Heart left ventricle (tissue), 16 donors: ENCODE measurements at regions not wholly inside any gene's neighbourhood (a gene's known extent, or its start where the extent isn't known, plus 50 kb on each side); places are given as distances from the start of the nearest gene placed in this dataset.

Experiments
- ATAC-seq, 4 donors: fragments of 200-7000 bp; cut with Tn5 transposase; one replicate each; pipeline ENCODE4 v1.9.1; 2020 to 2022; ENCODE audit warnings: moderate library complexity in 4 of 4, mild to moderate bottlenecking in 3 of 4, moderate number of reproducible peaks in 1 of 4
- DNase-seq, 5 donors: peaks; one replicate each; pipeline ENCODE4 v3.0.0-alpha.2; 2020
- H3K27ac ChIP-seq, 12 donors: fragments of 200-600 bp; sonication (generic) in 4 of 12; one replicate each; pipeline versions ENCODE4 v1.5.0 to v1.8.0; 2016 to 2022; ENCODE audit warnings: mild to moderate bottlenecking in 2 of 12
- H3K27me3 ChIP-seq, 9 donors: fragments of 200-600 bp; sonication (generic) in 2 of 9; one replicate each; pipeline versions ENCODE4 v1.5.1 to v1.8.0; 2016 to 2022; ENCODE audit warnings: mild to moderate bottlenecking in 3 of 9
- H3K36me3 ChIP-seq, 9 donors: fragments of 200-600 bp; sonication (generic) in 2 of 9; one replicate each; pipeline versions ENCODE4 v1.5.0 to v1.8.0; 2018 to 2022; ENCODE audit warnings: mild to moderate bottlenecking in 2 of 9
- H3K4me1 ChIP-seq, 12 donors: fragments of 200-600 bp; sonication (generic) in 4 of 12; one replicate each; pipeline versions ENCODE4 v1.5.0 to v1.8.0; 2016 to 2022; ENCODE audit warnings: mild to moderate bottlenecking in 3 of 12
- H3K4me3 ChIP-seq, 12 donors: fragments of 200-600 bp; sonication (generic) in 4 of 12; one replicate each; pipeline versions ENCODE4 v1.5.0 to v1.8.0; 2017 to 2022; ENCODE audit warnings: mild to moderate bottlenecking in 9 of 12, moderate library complexity in 4 of 12
- H3K9me3 ChIP-seq, 12 donors: fragments of 200-600 bp; sonication (generic) in 4 of 12; one replicate each; pipeline versions ENCODE4 v1.5.0 to v1.8.0; 2016 to 2022; ENCODE audit warnings: mild to moderate bottlenecking in 1 of 12
- CTCF ChIP-seq, 12 donors: fragments of 200-600 bp; sonication (generic) in 4 of 12; IDR thresholded peaks; one replicate each; pipeline versions ENCODE4 v1.5.0 to v1.8.0; 2018 to 2022; ENCODE audit warnings: antibody characterized with exemption in 12 of 12, mild to moderate bottlenecking in 5 of 12
- POLR2A ChIP-seq, 2 donors: fragments of 450-650 bp; IDR thresholded peaks; one replicate each; pipeline ENCODE4 v1.6.1; 2017; ENCODE audit warnings: antibody characterized with exemption in 2 of 2, mild to moderate bottlenecking in 2 of 2, moderate library complexity in 2 of 2
- WGBS, 4 donors: extraction: QIAGEN DNeasy Blood & Tissue Kit in 2 of 4; methylation state at CpG; one replicate each; pipeline versions ENCODE4 v1.1.5 to v1.1.7; 2013 to 2018; 5-methylcytosine and 5-hydroxymethylcytosine counted together
- intact Hi-C, 10 donors: fragments of 100-400 bp; cut with DNase I; formaldehyde crosslinking; loops; one replicate each; pipeline versions ENCODE4 v1.11.1 to v1.14.2; 2022
- donor health status: ischemic (EF 13 %, LVEDD 7.1; RV severe dilation, severe dysfunction).
- donor health status: healthy with polysubstance abuse.
- donor health status: DM: no; HTN: yes; CAD: no.
- donor health status: DM: no; HTN: no; CAD: no.
- donor health status: ischemic (EF 25% LVEDD 6.9; RV normal size, moderate dysfunction).
- donor health status: ischemic (EF 25% LVEDD 5.7; RV mildly dilated, moderate dysfunction).
- donor health status: healthy.
- donor health status: DM: yes; HTN: yes; CAD: no.
- donor health status: ischemic (EF 35%, LVEDD 5.7; RV mildly dilated, moderate dysfunction).
- donor health status: nonischemic (EF 11% LVEDD 7.7; RV severe dilation, severe dysfunction).
- donor health status: DM: yes; HTN: yes; CAD: no.
- donor health status: PGD.
- donor health status: ischemic (EF 29% LVEDD 5.4; RV normal size, mild dysfunction).
- donor health status: nonischemic (EF 23%, LVEDD 6.1; RV moderate dilation, normal function).

GRCh38 chr3:106323586-106323985, 454.8 kb upstream of the CBLB start:
- Histone ChIP-seq H3K4me1 (no peaks in the 10 kb centered on the region), H3K4me3 (no peak overlapping the region), H3K27me3 (no peaks in the 10 kb centered on the region), H3K9me3 (peaks cover 0 to 22% (median 6%) of the 10 kb centered on the region in 12 donors), H3K36me3 (no peaks in the 10 kb centered on the region), H3K27ac (no peak overlapping the region)
- ATAC-seq (no peak), DNase-seq (no peak)
- no peak for TF ChIP-seq POLR2A (IDR thresholded peaks at IDR 0.05)
- no peak for TF ChIP-seq CTCF (IDR thresholded peaks at IDR 0.05)
- WGBS, 4 donors = 84 to 96% (median 88%) methylated on average over 1 of the region's 1 CpG
- intact Hi-C loops = no loop called here

- WGBS, 4 donors = 56 to 66% (median 62%) methylated on average over 4 of the region's 4 CpGs
- DNase-seq = no peak
- H3K9me3 ChIP-seq = peaks cover 0 to 22% (median 6%) of the 10 kb centered on the region in 12 donors
- H3K27me3 ChIP-seq = no peaks in the 10 kb centered on the region
- TF ChIP-seq CTCF (IDR thresholded peaks at IDR 0.05) (no peak), POLR2A (IDR thresholded peaks at IDR 0.05) (no peak)
- no peak for ATAC-seq
- intact Hi-C loops = no loop called here
- no peaks in the 10 kb centered on the region for H3K36me3 ChIP-seq
- no peak overlapping the region for H3K27ac ChIP-seq
- H3K4me1 ChIP-seq = no peaks in the 10 kb centered on the region
- no peak overlapping the region for H3K4me3 ChIP-seq
Measured at GRCh38 chr3:106326941-106327695, 458.3 kb upstream of the CBLB start.

- ATAC-seq = no peak
- Histone ChIP-seq H3K27ac (no peak overlapping the region), H3K4me3 (no peak overlapping the region), H3K4me1 (no peaks in the 10 kb centered on the region), H3K27me3 (no peaks in the 10 kb centered on the region), H3K36me3 (no peaks in the 10 kb centered on the region), H3K9me3 (peaks cover 0 to 22% (median 6%) of the 10 kb centered on the region in 12 donors)
- no peak for DNase-seq
- WGBS, 4 donors = 91 to 94% (median 92%) methylated on average over 1 of the region's 1 CpG
- no peak for TF ChIP-seq CTCF (IDR thresholded peaks at IDR 0.05)
- no peak for TF ChIP-seq POLR2A (IDR thresholded peaks at IDR 0.05)
- intact Hi-C loops = no loop called here
Measured at GRCh38 chr3:106327696-106328025, 458.8 kb upstream of the CBLB start.

GRCh38 chr3:106328224-106328623, 459.4 kb upstream of the CBLB start:
- ATAC-seq (no peak), DNase-seq (no peak)
- Histone ChIP-seq H3K4me1 (no peaks in the 10 kb centered on the region), H3K27me3 (no peaks in the 10 kb centered on the region), H3K27ac (no peak overlapping the region), H3K9me3 (peaks cover 0 to 21% (median 6%) of the 10 kb centered on the region in 12 donors), H3K4me3 (no peak overlapping the region), H3K36me3 (no peaks in the 10 kb centered on the region)
- no peak for TF ChIP-seq POLR2A (IDR thresholded peaks at IDR 0.05)
- TF ChIP-seq CTCF (IDR thresholded peaks at IDR 0.05) = no peak
- WGBS, 4 donors = 87 to 96% (median 94%) methylated on average over 2 of the region's 2 CpGs
- intact Hi-C loops = no loop called here
